HFFc6 (cell line): ENCODE measurements at regions not wholly inside any gene's neighbourhood (a gene's known extent, or its start where the extent isn't known, plus 50 kb on each side); places are given as distances from the start of the nearest gene placed in this dataset.
A peak's percentile ranks its signal among the peaks of the same experiment; 100 is the strongest.

Experiments
- DNase-seq: peaks from one replicate; pipeline ENCODE4 v3.0.0-alpha.2; 2018
- H3K27ac Mint-ChIP-seq: 2 replicates; pipeline ENCODE4 v1.8.0; 2020; ENCODE audit warnings: mild to moderate bottlenecking, mixed read lengths
- H3K27me3 Mint-ChIP-seq: 2 replicates; pipeline ENCODE4 v1.8.0; 2021; ENCODE audit warnings: mild to moderate bottlenecking, moderate library complexity, mixed read lengths; ENCODE audit not compliant: insufficient read depth
- H3K36me3 Mint-ChIP-seq: 2 replicates; pipeline ENCODE4 v1.8.0; 2021; ENCODE audit warnings: low read depth, mixed read lengths
- H3K4me1 Mint-ChIP-seq: 2 replicates; pipeline ENCODE4 v1.8.0; 2020; ENCODE audit warnings: low read depth, mixed read lengths
- H3K4me3 Mint-ChIP-seq: 2 replicates; pipeline ENCODE4 v1.8.0; 2020; ENCODE audit warnings: mild to moderate bottlenecking, moderate library complexity, mixed read lengths
- H3K9me3 Mint-ChIP-seq: 2 replicates; pipeline ENCODE4 v1.8.0; 2020; ENCODE audit warnings: mild to moderate bottlenecking, mixed read lengths
- CTCF ChIP-seq: fragments of 200-600 bp; sonication (generic); IDR thresholded peaks from 2 replicates; pipeline ENCODE4 v1.5.0; 2021; ENCODE audit warnings: antibody characterized with exemption, mild to moderate bottlenecking

GRCh38 chr5:93273176-93273575 lies 307.8 kb downstream of the NR2F1-AS1 start:
- peak; percentile 54 for DNase-seq
- Mint-ChIP-seq H3K27me3 (0 out of 2 replicates have a peak, but pooled peaks cover 1% of the 10 kb centered on the region), H3K4me1 (peaks cover 46% of the 10 kb centered on the region), H3K27ac (peak overlapping the region; percentile 50; the same call in 1 of the 2 replicates), H3K4me3 (no peak overlapping the region), H3K36me3 (peaks cover 34% of the 10 kb centered on the region), H3K9me3 (peaks cover 29% of the 10 kb centered on the region)
- TF ChIP-seq CTCF = no peak

GRCh38 chr5:93272108-93272507 lies 308.9 kb downstream of the NR2F1-AS1 start:
- no peak for TF ChIP-seq CTCF
- Mint-ChIP-seq H3K36me3 (peaks cover 34% of the 10 kb centered on the region), H3K4me1 (peaks cover 35% of the 10 kb centered on the region), H3K4me3 (no peak overlapping the region), H3K27ac (no peak overlapping the region), H3K27me3 (0 out of 2 replicates have a peak, but pooled peaks cover 1% of the 10 kb centered on the region), H3K9me3 (peaks cover 29% of the 10 kb centered on the region)
- DNase-seq = no peak

GRCh38 chr5:93267736-93268135 lies 313.3 kb downstream of the NR2F1-AS1 start:
- peaks cover 20% of the 10 kb centered on the region for H3K36me3 Mint-ChIP-seq
- peaks cover under 1% of the 10 kb centered on the region for H3K4me1 Mint-ChIP-seq
- H3K27me3 Mint-ChIP-seq = 0 out of 2 replicates have a peak, but pooled peaks cover 1% of the 10 kb centered on the region
- DNase-seq = no peak
- no peak for TF ChIP-seq CTCF
- H3K27ac Mint-ChIP-seq = no peak overlapping the region
- H3K9me3 Mint-ChIP-seq = peaks cover 20% of the 10 kb centered on the region
- H3K4me3 Mint-ChIP-seq = no peak overlapping the region

- DNase-seq = no peak
- H3K4me3 Mint-ChIP-seq = no peak overlapping the region
- 0 out of 2 replicates have a peak, but pooled peaks cover 1% of the 10 kb centered on the region for H3K27me3 Mint-ChIP-seq
- no peak overlapping the region for H3K27ac Mint-ChIP-seq
- peaks cover 16% of the 10 kb centered on the region for H3K9me3 Mint-ChIP-seq
- peaks cover 17% of the 10 kb centered on the region for H3K36me3 Mint-ChIP-seq
- TF ChIP-seq CTCF = no peak
- H3K4me1 Mint-ChIP-seq = no peaks in the 10 kb centered on the region
Measured at GRCh38 chr5:93267276-93267675, 313.7 kb downstream of the NR2F1-AS1 start.

- Mint-ChIP-seq H3K4me3 (no peak overlapping the region), H3K27me3 (no peaks in the 10 kb centered on the region), H3K4me1 (peaks cover 14% of the 10 kb centered on the region), H3K36me3 (no peaks in the 10 kb centered on the region), H3K9me3 (no peaks in the 10 kb centered on the region), H3K27ac (no peak overlapping the region)
- TF ChIP-seq CTCF = no peak
- peak; percentile 55 for DNase-seq
Measured at GRCh38 chr5:93257616-93258015, 323.4 kb downstream of the NR2F1-AS1 start.

GRCh38 chr5:93255796-93256195 lies 325.2 kb downstream of the NR2F1-AS1 start:
- no peak for DNase-seq
- H3K4me3 Mint-ChIP-seq = no peak overlapping the region
- no peaks in the 10 kb centered on the region for H3K9me3 Mint-ChIP-seq
- H3K36me3 Mint-ChIP-seq = no peaks in the 10 kb centered on the region
- no peak for TF ChIP-seq CTCF
- no peaks in the 10 kb centered on the region for H3K27me3 Mint-ChIP-seq
- H3K27ac Mint-ChIP-seq = no peak overlapping the region
- H3K4me1 Mint-ChIP-seq = peaks cover 14% of the 10 kb centered on the region
